K562 (cell line): ENCODE measurements at regions not wholly inside any gene's neighbourhood (a gene's known extent, or its start where the extent isn't known, plus 50 kb on each side); places are given as distances from the start of the nearest gene placed in this dataset.

Experiments used
- ATAC-seq: fragments of 200-7000 bp; cut with Tn5 transposase; 3 replicates; pipeline ENCODE4 v1.9.1; 2020; ENCODE audit warnings: moderate library complexity
- BruUV-seq: library from RNA; stranded (reverse); fragments of 400-500 nt; replicated peaks from 2 replicates; lab custom pipeline; 2021; lab: Mats Ljungman, UMichigan
- CTCF ChIA-PET: fragments of 300-600 bp; formaldehyde crosslinking; extraction: SDS; loops from one replicate; lab custom pipeline; 2021; ENCODE audit warnings: low intra/inter-chr PET ratio; lab: Yijun Ruan, JAX
- POLR2A ChIA-PET: fragments of 300-600, 350-650 bp; sonication (Branson Sonifier 250); formaldehyde crosslinking; extraction: SDS; loops from one replicate; lab custom pipeline; 2021; ENCODE audit warnings: antibody characterized with exemption, inconsistent platforms; lab: Yijun Ruan, JAX
- DNase-seq, 4 experiments: peaks; one replicate each; pipeline versions ENCODE4 v3.0.0 to v3.0.0-alpha.2; 2011 to 2018; ENCODE audit warnings: low spot score in 3 of 4, mixed read lengths in 3 of 4; ENCODE audit errors: extremely low read depth in 1 of 4
- FAIRE-seq: peaks from 2 replicates; lab custom pipeline; 2011; peaks lifted over from hg19 to GRCh38; lab: Jason Lieb, UNC
- H2AFZ ChIP-seq: 2 replicates; pipeline ENCODE4 v1.6.0; 2011; ENCODE audit warnings: low read depth, low read length, control low read depth, inconsistent platforms
- H3K27ac ChIP-seq: fragments of 200-600 bp; 3 replicates; pipeline ENCODE4 v1.8.0; 2011; ENCODE audit warnings: low read depth, mild to moderate bottlenecking, control low read depth, inconsistent platforms, low read length, moderate library complexity, mixed read lengths; ENCODE audit errors: extremely low read depth
- H3K27me3 ChIP-seq, 2 experiments: fragments of 300-600 bp in 1 of 2; 2 replicates in 1 of 2; 3 replicates in 1 of 2; pipeline versions ENCODE4 v1.6.0 to v1.8.0; 2011; ENCODE audit warnings: inconsistent platforms in 2 of 2, low read length in 2 of 2, mild to moderate bottlenecking in 1 of 2, mixed read lengths in 1 of 2, moderate library complexity in 1 of 2; ENCODE audit not compliant: control insufficient read depth in 2 of 2, insufficient read depth in 2 of 2
- H3K36me3 ChIP-seq: fragments of 300-600 bp; 3 replicates; pipeline ENCODE4 v1.8.0; 2011; ENCODE audit warnings: mild to moderate bottlenecking, low read length, inconsistent platforms; ENCODE audit not compliant: control insufficient read depth, insufficient read depth
- H3K4me1 ChIP-seq, 2 experiments: fragments of 200-600 bp in 1 of 2; replicated peaks in 1 of 2; 2 replicates in 1 of 2; 3 replicates in 1 of 2; pipeline versions ENCODE4 v1.5.1 to v1.8.0; 2011; ENCODE audit warnings: inconsistent platforms in 2 of 2, low read length in 2 of 2, mild to moderate bottlenecking in 1 of 2, mixed read lengths in 1 of 2, moderate library complexity in 1 of 2; ENCODE audit not compliant: control insufficient read depth in 2 of 2, insufficient read depth in 2 of 2
- H3K4me2 ChIP-seq: 2 replicates; pipeline ENCODE4 v1.6.1; 2011; ENCODE audit warnings: low read length, control low read depth, inconsistent platforms, mixed read lengths; ENCODE audit not compliant: insufficient read depth
- H3K4me3 ChIP-seq: fragments of 200-600 bp; sonication (generic), shearing (Covaris generic); 2 replicates; pipeline ENCODE4 v1.5.1; 2016; ENCODE audit warnings: control low read depth, inconsistent platforms
- H3K79me2 ChIP-seq: fragments of 200-600 bp; 3 replicates; pipeline ENCODE4 v1.8.0; 2011; ENCODE audit warnings: low read length, inconsistent platforms; ENCODE audit not compliant: control insufficient read depth, insufficient read depth
- H3K9ac ChIP-seq, 2 experiments: 2 replicates each; pipeline versions ENCODE4 v1.6.0 to v1.6.1; 2011; ENCODE audit warnings: low read depth in 2 of 2, low read length in 2 of 2, control low read depth in 1 of 2, inconsistent platforms in 1 of 2, mild to moderate bottlenecking in 1 of 2, mixed read lengths in 1 of 2; ENCODE audit not compliant: insufficient read depth in 1 of 2
- H3K9me1 ChIP-seq: one replicate; pipeline ENCODE4 v1.6.0; 2011; ENCODE audit warnings: inconsistent platforms, mild to moderate bottlenecking, low read length, moderate library complexity; ENCODE audit not compliant: control insufficient read depth, insufficient read depth
- H3K9me3 ChIP-seq: replicated peaks from 2 replicates; pipeline ENCODE4 v1.5.1; 2011; ENCODE audit warnings: low read depth, low read length, inconsistent platforms; ENCODE audit not compliant: control insufficient read depth, insufficient read depth
- H4K20me1 ChIP-seq: replicated peaks from 2 replicates; pipeline ENCODE4 v1.6.1; 2011; ENCODE audit warnings: low read length, inconsistent platforms, mixed read lengths; ENCODE audit not compliant: control insufficient read depth, insufficient read depth
- ADNP ChIP-seq: fragments of 200-800 bp; sonication (Bioruptor generic); IDR thresholded peaks from 2 replicates; pipeline ENCODE4 v1.6.1; 2016; ENCODE audit warnings: missing genetic modification characterization, missing compliant biosample characterization
- CLOCK ChIP-seq: fragments of 250-450 bp; sonication (Bioruptor Pico); IDR thresholded peaks from 2 replicates; pipeline ENCODE4 v1.4.0; 2020; ENCODE audit warnings: mild to moderate bottlenecking, moderate library complexity, borderline replicate concordance
- DPF2 ChIP-seq: fragments of 450-650 bp; IDR thresholded peaks from 2 replicates; pipeline ENCODE4 v1.6.1; 2016
- FOXA1 ChIP-seq: fragments of 450-650 bp; IDR thresholded peaks from 2 replicates; pipeline ENCODE4 v1.6.1; 2016; ENCODE audit warnings: mild to moderate bottlenecking, borderline replicate concordance
- MCM5 ChIP-seq: fragments of 450-650 bp; IDR thresholded peaks from 2 replicates; pipeline ENCODE4 v1.6.1; 2016; ENCODE audit warnings: low read depth
- PYGO2 ChIP-seq: fragments of 450-650 bp; IDR thresholded peaks from 2 replicates; pipeline ENCODE4 v1.6.1; 2016; ENCODE audit warnings: mild to moderate bottlenecking, missing genetic modification characterization, moderate library complexity, missing compliant biosample characterization
- SRSF7 ChIP-seq: fragments of 200-400 bp; formaldehyde crosslinking; optimal IDR thresholded peaks from 2 replicates; pipeline ENCODE3; 2017; ENCODE audit warnings: mild to moderate bottlenecking, low read depth, low read length
- STAG1 ChIP-seq: sonication (generic); formaldehyde crosslinking; IDR thresholded peaks from 2 replicates; pipeline ENCODE4 v1.5.0; 2020; ENCODE audit warnings: missing genetic modification reagents, borderline replicate concordance
- ZNF511 ChIP-seq: sonication (generic); formaldehyde crosslinking; IDR thresholded peaks from 2 replicates; pipeline ENCODE4 v1.8.0; 2022; ENCODE audit warnings: mild to moderate bottlenecking, missing genetic modification reagents
- ZNF76 ChIP-seq: fragments of 250-450 bp; sonication (Bioruptor Pico); IDR thresholded peaks from 2 replicates; pipeline ENCODE4 v1.4.0; 2020; ENCODE audit warnings: mild to moderate bottlenecking, moderate library complexity, borderline replicate concordance
- ZNF79 ChIP-seq: fragments of 250-450 bp; sonication (Bioruptor Pico); IDR thresholded peaks from 2 replicates; pipeline ENCODE4 v1.4.0; 2020; ENCODE audit warnings: low read depth, mild to moderate bottlenecking, moderate library complexity
- WGBS: fragments of 100-300 bp; shearing (Covaris generic); methylation state at CpG from one replicate; pipeline ENCODE4 v1.1.6; 2016; ENCODE audit warnings: low coverage, mixed read lengths; ENCODE audit not compliant: insufficient coverage; ENCODE audit errors: missing lambda C conversion rate; 5-methylcytosine and 5-hydroxymethylcytosine counted together
- in situ Hi-C: fragments of 300-500 bp; cut with MboI; formaldehyde crosslinking; loops from 4 replicates; pipeline ENCODE4 v1.15.0; 2018; ENCODE audit warnings: inconsistent platforms, mixed read lengths
- intact Hi-C: fragments of 100-400 bp; cut with micrococcal nuclease; formaldehyde crosslinking; loops from 2 replicates; pipeline ENCODE4 v1.14.2; 2022
- TF ChIP-seq, protein P1 (sequence below): fragments of 200-800 bp; sonication (Bioruptor generic); IDR thresholded peaks from 2 replicates; pipeline ENCODE4 v1.6.1; 2017; ENCODE audit warnings: missing genetic modification characterization, missing compliant biosample characterization
- TF ChIP-seq, protein P2 (sequence below): sonication (generic); formaldehyde crosslinking; IDR thresholded peaks from 2 replicates; pipeline ENCODE4 v1.8.1; 2023; ENCODE audit warnings: mild to moderate bottlenecking, missing genetic modification reagents
- TF ChIP-seq, protein P3 (sequence below): fragments of 250-450 bp; sonication (Bioruptor Pico); IDR thresholded peaks from 2 replicates; pipeline ENCODE4 v1.8.0; 2022; ENCODE audit warnings: moderate library complexity, mild to moderate bottlenecking, inconsistent platforms

- H3K27ac ChIP-seq = no peak overlapping the region
- DNase-seq (no peak), FAIRE-seq (no peak), ATAC-seq (no peak)
- BruUV-seq = no TSS peak
- H3K9me1 ChIP-seq = no peaks in the 10 kb centered on the region
- H3K27me3 ChIP-seq = peaks cover 24 to 51% of the 10 kb centered on the region in 2 experiments; a peak in 4 of 5 replicates
- H3K9me3 ChIP-seq = no peaks in the 10 kb centered on the region
- WGBS = 14% methylated on average over 7 of the region's 7 CpGs
- no peaks in the 10 kb centered on the region for H3K4me1 ChIP-seq
- no peaks in the 10 kb centered on the region for H3K36me3 ChIP-seq
- H3K4me2 ChIP-seq = no peak overlapping the region
- H3K4me3 ChIP-seq = no peak overlapping the region
- no peak overlapping the region for H3K9ac ChIP-seq
- ChIA-PET POLR2A (interaction anchor here (1.9 kb wide), 1 partner anchor 11 kb away, joined by 6 read pairs; no protein-coding TSS in a partner anchor), CTCF (interaction anchor here (3.6 kb wide), 1 partner anchor 127 kb away, joined by 31 read pairs; no protein-coding TSS in a partner anchor)
- intact Hi-C loops = loop anchor here (5.0 kb wide), 1 partner anchor 97 kb away; no protein-coding TSS in a partner anchor
- H4K20me1 ChIP-seq = peaks cover 12% of the 10 kb centered on the region
- in situ Hi-C loops = loop anchor here (5.0 kb wide), 1 partner anchor 128 kb away; no protein-coding TSS in a partner anchor
- H2AFZ ChIP-seq = no peak overlapping the region
- no peaks in the 10 kb centered on the region for H3K79me2 ChIP-seq
- TF ChIP-seq ADNP (tag) (no peak), ZNF511 (CRISPR knock-in tag) (no peak), MCM5 (no peak), CLOCK (no peak), ZNF79 (no peak), FOXA1 (no peak), ZNF76 (no peak), DPF2 (no peak), STAG1 (CRISPR knock-in tag) (no peak), SRSF7 (no peak), PYGO2 (tag) (no peak)
- TF ChIP-seq, protein P1, sequence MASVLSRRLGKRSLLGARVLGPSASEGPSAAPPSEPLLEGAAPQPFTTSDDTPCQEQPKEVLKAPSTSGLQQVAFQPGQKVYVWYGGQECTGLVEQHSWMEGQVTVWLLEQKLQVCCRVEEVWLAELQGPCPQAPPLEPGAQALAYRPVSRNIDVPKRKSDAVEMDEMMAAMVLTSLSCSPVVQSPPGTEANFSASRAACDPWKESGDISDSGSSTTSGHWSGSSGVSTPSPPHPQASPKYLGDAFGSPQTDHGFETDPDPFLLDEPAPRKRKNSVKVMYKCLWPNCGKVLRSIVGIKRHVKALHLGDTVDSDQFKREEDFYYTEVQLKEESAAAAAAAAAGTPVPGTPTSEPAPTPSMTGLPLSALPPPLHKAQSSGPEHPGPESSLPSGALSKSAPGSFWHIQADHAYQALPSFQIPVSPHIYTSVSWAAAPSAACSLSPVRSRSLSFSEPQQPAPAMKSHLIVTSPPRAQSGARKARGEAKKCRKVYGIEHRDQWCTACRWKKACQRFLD = no peak
- TF ChIP-seq, protein P2, sequence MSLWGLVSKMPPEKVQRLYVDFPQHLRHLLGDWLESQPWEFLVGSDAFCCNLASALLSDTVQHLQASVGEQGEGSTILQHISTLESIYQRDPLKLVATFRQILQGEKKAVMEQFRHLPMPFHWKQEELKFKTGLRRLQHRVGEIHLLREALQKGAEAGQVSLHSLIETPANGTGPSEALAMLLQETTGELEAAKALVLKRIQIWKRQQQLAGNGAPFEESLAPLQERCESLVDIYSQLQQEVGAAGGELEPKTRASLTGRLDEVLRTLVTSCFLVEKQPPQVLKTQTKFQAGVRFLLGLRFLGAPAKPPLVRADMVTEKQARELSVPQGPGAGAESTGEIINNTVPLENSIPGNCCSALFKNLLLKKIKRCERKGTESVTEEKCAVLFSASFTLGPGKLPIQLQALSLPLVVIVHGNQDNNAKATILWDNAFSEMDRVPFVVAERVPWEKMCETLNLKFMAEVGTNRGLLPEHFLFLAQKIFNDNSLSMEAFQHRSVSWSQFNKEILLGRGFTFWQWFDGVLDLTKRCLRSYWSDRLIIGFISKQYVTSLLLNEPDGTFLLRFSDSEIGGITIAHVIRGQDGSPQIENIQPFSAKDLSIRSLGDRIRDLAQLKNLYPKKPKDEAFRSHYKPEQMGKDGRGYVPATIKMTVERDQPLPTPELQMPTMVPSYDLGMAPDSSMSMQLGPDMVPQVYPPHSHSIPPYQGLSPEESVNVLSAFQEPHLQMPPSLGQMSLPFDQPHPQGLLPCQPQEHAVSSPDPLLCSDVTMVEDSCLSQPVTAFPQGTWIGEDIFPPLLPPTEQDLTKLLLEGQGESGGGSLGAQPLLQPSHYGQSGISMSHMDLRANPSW (CRISPR knock-in tag) = no peak
- TF ChIP-seq, protein P3, sequence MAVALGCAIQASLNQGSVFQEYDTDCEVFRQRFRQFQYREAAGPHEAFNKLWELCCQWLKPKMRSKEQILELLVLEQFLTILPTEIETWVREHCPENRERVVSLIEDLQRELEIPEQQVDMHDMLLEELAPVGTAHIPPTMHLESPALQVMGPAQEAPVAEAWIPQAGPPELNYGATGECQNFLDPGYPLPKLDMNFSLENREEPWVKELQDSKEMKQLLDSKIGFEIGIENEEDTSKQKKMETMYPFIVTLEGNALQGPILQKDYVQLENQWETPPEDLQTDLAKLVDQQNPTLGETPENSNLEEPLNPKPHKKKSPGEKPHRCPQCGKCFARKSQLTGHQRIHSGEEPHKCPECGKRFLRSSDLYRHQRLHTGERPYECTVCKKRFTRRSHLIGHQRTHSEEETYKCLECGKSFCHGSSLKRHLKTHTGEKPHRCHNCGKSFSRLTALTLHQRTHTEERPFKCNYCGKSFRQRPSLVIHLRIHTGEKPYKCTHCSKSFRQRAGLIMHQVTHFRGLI (CRISPR knock-in tag) = no peak
These were observed 81.7 kb upstream of the FOXP4 start for GRCh38 chr6:41464481-41464880.
